H1 (cell line): ENCODE measurements at regions not wholly inside any gene's neighbourhood (a gene's known extent, or its start where the extent isn't known, plus 50 kb on each side); places are given as distances from the start of the nearest gene placed in this dataset.
A peak's percentile ranks its signal among the peaks of the same experiment; 100 is the strongest.

Experiments
- CTCF ChIA-PET: fragments of 300-600 bp; sonication (Branson Sonifier 250); formaldehyde crosslinking; loops from one replicate; lab custom pipeline; 2021; ENCODE audit not compliant: partially characterized antibody; lab: Charles Lee
- POLR2A ChIA-PET: fragments of 300-600 bp; sonication (Branson Sonifier 250); formaldehyde crosslinking; loops from one replicate; lab custom pipeline; 2021; ENCODE audit warnings: inconsistent platforms; ENCODE audit not compliant: partially characterized antibody; lab: Charles Lee
- DNase-seq, 2 experiments: peaks; one replicate each; pipeline versions ENCODE4 v3.0.0 to v3.0.0-alpha.2; 2010 to 2022; ENCODE audit warnings: low spot score in 2 of 2, low read depth in 1 of 2, mixed read lengths in 1 of 2
- FAIRE-seq: peaks from 2 replicates; lab custom pipeline; 2011; peaks lifted over from hg19 to GRCh38; lab: Jason Lieb, UNC
- H2AFZ ChIP-seq: 2 replicates; pipeline ENCODE4 v1.8.1; 2012; ENCODE audit warnings: low read length, inconsistent platforms
- H2AK5ac ChIP-seq: 2 replicates; pipeline ENCODE4 v1.6.1; 2013; ENCODE audit warnings: low read depth, low read length
- H2BK120ac ChIP-seq: replicated peaks from 2 replicates; pipeline ENCODE3; 2013; ENCODE audit warnings: low read depth, low read length, inconsistent platforms
- H2BK12ac ChIP-seq: 2 replicates; pipeline ENCODE4 v1.6.1; 2013; ENCODE audit warnings: low read depth, low read length
- H2BK15ac ChIP-seq: 2 replicates; pipeline ENCODE4 v1.6.1; 2013; ENCODE audit warnings: low read length
- H2BK20ac ChIP-seq: 2 replicates; pipeline ENCODE4 v1.6.1; 2013; ENCODE audit warnings: low read length
- H2BK5ac ChIP-seq: 2 replicates; pipeline ENCODE4 v1.6.1; 2013; ENCODE audit warnings: low read depth, low read length
- H3K14ac ChIP-seq: 2 replicates; pipeline ENCODE4 v1.6.1; 2013; ENCODE audit warnings: inconsistent platforms; ENCODE audit not compliant: insufficient read length
- H3K18ac ChIP-seq: 2 replicates; pipeline ENCODE4 v1.6.1; 2013; ENCODE audit warnings: low read length; ENCODE audit errors: extremely low read depth
- H3K23ac ChIP-seq: 2 replicates; pipeline ENCODE4 v1.6.1; 2013; ENCODE audit warnings: inconsistent platforms; ENCODE audit not compliant: insufficient read length
- H3K23me2 ChIP-seq: 2 replicates; pipeline ENCODE4 v1.6.1; 2013; ENCODE audit warnings: low read depth, low read length
- H3K27ac ChIP-seq: 2 replicates; pipeline ENCODE4 v1.6.1; 2011; ENCODE audit warnings: low read depth, low read length, inconsistent platforms
- H3K27me3 ChIP-seq, 4 experiments: replicated peaks in 1 of 4; 1 replicate in 1 of 4; 2 replicates in 3 of 4; pipeline versions ENCODE4 v1.6.1 to v1.8.1; 2011 to 2013; ENCODE audit warnings: low read length in 3 of 4, mild to moderate bottlenecking in 3 of 4, inconsistent platforms in 2 of 4, mixed read lengths in 2 of 4, moderate library complexity in 1 of 4; ENCODE audit not compliant: control insufficient read depth in 3 of 4, insufficient read depth in 3 of 4; ENCODE audit errors: extremely low read depth in 1 of 4
- H3K36me3 ChIP-seq, 4 experiments: 2 replicates each; pipeline versions ENCODE4 v1.6.1 to v1.8.1; 2011 to 2013; ENCODE audit warnings: mild to moderate bottlenecking in 4 of 4, low read length in 3 of 4, moderate library complexity in 2 of 4, control low read depth in 1 of 4, inconsistent platforms in 1 of 4; ENCODE audit not compliant: insufficient read depth in 4 of 4, control insufficient read depth in 2 of 4
- H3K4ac ChIP-seq: replicated peaks from 2 replicates; pipeline ENCODE3; 2013; ENCODE audit warnings: low read length, low read depth, mixed read lengths, inconsistent platforms; ENCODE audit not compliant: insufficient read length
- H3K4me1 ChIP-seq, 4 experiments: replicated peaks in 1 of 4; 1 replicate in 1 of 4; 2 replicates in 3 of 4; pipeline versions ENCODE4 v1.6.1 to v1.8.1; 2011 to 2013; ENCODE audit warnings: low read length in 3 of 4, inconsistent platforms in 2 of 4, mixed read lengths in 1 of 4; ENCODE audit not compliant: insufficient read depth in 4 of 4, control insufficient read depth in 3 of 4
- H3K4me2 ChIP-seq, 2 experiments: 2 replicates each; pipeline versions ENCODE4 v1.6.1 to v1.8.1; 2011 to 2013; ENCODE audit warnings: low read depth in 2 of 2, low read length in 2 of 2, control low read depth in 1 of 2, inconsistent platforms in 1 of 2, mild to moderate bottlenecking in 1 of 2; ENCODE audit not compliant: insufficient read depth in 1 of 2
- H3K4me3 ChIP-seq, 4 experiments: fragments of 200-600, 300-600 bp in 1 of 4; sonication (generic), shearing (Covaris generic), sonication (Bioruptor Twin) in 1 of 4; 2 replicates each; pipeline versions ENCODE4 v1.5.1 to v1.8.1; 2011 to 2016; ENCODE audit warnings: low read length in 4 of 4, low read depth in 3 of 4, control low read depth in 2 of 4, inconsistent platforms in 2 of 4, mild to moderate bottlenecking in 2 of 4, mixed read lengths in 1 of 4, moderate library complexity in 1 of 4; ENCODE audit not compliant: insufficient read depth in 2 of 4; ENCODE audit errors: extremely low read depth in 1 of 4
- H3K56ac ChIP-seq: replicated peaks from 2 replicates; pipeline ENCODE3; 2013; ENCODE audit warnings: low read depth, mild to moderate bottlenecking, mixed read lengths, low read length, inconsistent platforms; ENCODE audit not compliant: insufficient read length
- H3K79me1 ChIP-seq: 2 replicates; pipeline ENCODE4 v1.6.1; 2013; ENCODE audit warnings: low read depth, low read length, control low read depth
- H3K79me2 ChIP-seq, 2 experiments: 2 replicates each; pipeline versions ENCODE4 v1.6.1 to v1.8.1; 2012 to 2013; ENCODE audit warnings: low read length in 2 of 2, mild to moderate bottlenecking in 2 of 2, inconsistent platforms in 1 of 2; ENCODE audit not compliant: insufficient read depth in 2 of 2, control insufficient read depth in 1 of 2
- H3K9ac ChIP-seq, 4 experiments: replicated peaks in 1 of 4; 1 replicate in 1 of 4; 2 replicates in 3 of 4; pipeline versions ENCODE4 v1.6.1 to v1.8.1; 2011 to 2013; ENCODE audit warnings: low read depth in 3 of 4, low read length in 3 of 4, control low read depth in 2 of 4, mild to moderate bottlenecking in 2 of 4, moderate library complexity in 2 of 4, inconsistent platforms in 1 of 4; ENCODE audit errors: extremely low read depth in 1 of 4
- H3K9me3 ChIP-seq, 2 experiments: 2 replicates each; pipeline versions ENCODE4 v1.6.1 to v1.8.1; 2012 to 2013; ENCODE audit warnings: mild to moderate bottlenecking in 2 of 2, moderate library complexity in 2 of 2, control low read depth in 1 of 2, inconsistent platforms in 1 of 2, low read depth in 1 of 2, low read length in 1 of 2, mixed read lengths in 1 of 2; ENCODE audit not compliant: insufficient read depth in 2 of 2
- H4K20me1 ChIP-seq, 2 experiments: replicated peaks in 1 of 2; 2 replicates each; pipeline versions ENCODE3 to v1.8.1; 2011 to 2013; ENCODE audit warnings: inconsistent platforms in 2 of 2, low read length in 2 of 2, mild to moderate bottlenecking in 1 of 2; ENCODE audit not compliant: insufficient read depth in 2 of 2, control insufficient read depth in 1 of 2
- H4K5ac ChIP-seq: 2 replicates; pipeline ENCODE4 v1.6.1; 2013; ENCODE audit warnings: low read length, low read depth, mixed read lengths, inconsistent platforms; ENCODE audit not compliant: insufficient read length
- H4K8ac ChIP-seq: 2 replicates; pipeline ENCODE4 v1.8.0; 2013; ENCODE audit warnings: mild to moderate bottlenecking, moderate library complexity, low read length, inconsistent platforms; ENCODE audit not compliant: insufficient read depth; ENCODE audit errors: extremely low read depth
- H4K91ac ChIP-seq: replicated peaks from 2 replicates; pipeline ENCODE3; 2013; ENCODE audit warnings: low read length, mixed read lengths, inconsistent platforms; ENCODE audit not compliant: insufficient read length
- CREB1 ChIP-seq: IDR thresholded peaks from 2 replicates; pipeline ENCODE4 v1.6.1; 2012; ENCODE audit warnings: inconsistent platforms
- EZH2 ChIP-seq: fragments of 200-600 bp; sonication (generic); IDR thresholded peaks from 2 replicates; pipeline ENCODE4 v1.7.1; 2012; ENCODE audit warnings: low read depth, mild to moderate bottlenecking, moderate library complexity, low read length, inconsistent platforms; ENCODE audit not compliant: severe bottlenecking
- PHF8 ChIP-seq: fragments of 200-600 bp; sonication (generic); conservative IDR thresholded peaks from 2 replicates; pipeline ENCODE4 v1.7.1; 2012; ENCODE audit warnings: low read depth, mild to moderate bottlenecking, inconsistent platforms, low read length, moderate library complexity
- SUZ12 ChIP-seq: fragments of 200-600 bp; sonication (generic); IDR thresholded peaks from 2 replicates; pipeline ENCODE4 v1.6.1; 2012; ENCODE audit warnings: mild to moderate bottlenecking, inconsistent platforms, low read length, moderate library complexity, mixed read lengths
- TEAD4 ChIP-seq: IDR thresholded peaks from 2 replicates; pipeline ENCODE4 v1.6.1; 2012; ENCODE audit warnings: low read depth, low read length, inconsistent platforms, mixed read lengths
- WGBS, 2 experiments: shearing (Covaris generic) in 1 of 2; methylation state at CpG; one replicate each; pipeline versions ENCODE4 v1.1.6 to v1.1.7; 2013 to 2015; ENCODE audit warnings: low lambda C conversion rate in 2 of 2, mixed read lengths in 2 of 2, inconsistent platforms in 1 of 2, low coverage in 1 of 2, missing lambda C conversion rate in 1 of 2; ENCODE audit not compliant: insufficient replicate concordance in 2 of 2, insufficient coverage in 1 of 2, insufficient read length in 1 of 2; ENCODE audit errors: extremely low coverage in 1 of 2, missing lambda C conversion rate in 1 of 2; 5-methylcytosine and 5-hydroxymethylcytosine counted together
- TF ChIP-seq, protein P1 (sequence below): IDR thresholded peaks from 2 replicates; pipeline ENCODE4 v1.6.1; 2011; ENCODE audit warnings: low read length, improper control_type of control experiment

DNA sequence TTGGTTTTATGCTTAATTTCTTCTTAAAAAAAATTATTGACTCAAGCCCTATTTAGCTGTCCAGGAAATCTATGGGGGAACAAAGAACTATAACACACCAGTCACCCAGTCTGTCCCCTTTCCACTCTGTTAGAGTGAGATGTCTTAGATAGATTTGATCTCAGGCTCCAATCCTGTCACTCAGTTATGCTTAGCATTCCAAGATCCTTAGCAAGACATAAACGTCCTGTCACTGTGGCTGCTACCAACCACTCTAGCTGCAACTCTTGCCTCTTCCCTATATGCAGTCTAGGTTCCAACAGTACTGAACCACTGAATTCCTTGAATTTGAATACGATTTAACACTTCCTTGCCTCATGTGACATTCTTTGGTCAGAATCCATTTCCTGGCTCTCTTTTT is 241.9 kb upstream of the NWD2 start:
- Histone ChIP-seq H4K8ac (no peak overlapping the region), H3K23ac (no peak overlapping the region), H3K23me2 (no peaks in the 10 kb centered on the region), H3K27ac (no peak overlapping the region), H2BK120ac (no peak overlapping the region), H3K27me3 (no peaks in the 10 kb centered on the region), H2BK20ac (no peak overlapping the region), H3K36me3 (no peaks in the 10 kb centered on the region), H2BK5ac (no peak overlapping the region), H3K9ac (no peak overlapping the region), H2AK5ac (no peak overlapping the region), H2BK15ac (no peak overlapping the region), H3K18ac (no peak overlapping the region), H3K4me3 (no peak overlapping the region), H2BK12ac (no peak overlapping the region), H4K5ac (no peak overlapping the region), H3K79me2 (no peaks in the 10 kb centered on the region)
- POLR2A ChIA-PET: no interaction called here
- DNase-seq (no peak), FAIRE-seq (no peak)
- WGBS, 2 experiments: 79% methylated on average over 2 of the region's 2 CpGs; no CpG with 5 or more reads in 1 of the 2 experiments
- TF ChIP-seq, protein P1, sequence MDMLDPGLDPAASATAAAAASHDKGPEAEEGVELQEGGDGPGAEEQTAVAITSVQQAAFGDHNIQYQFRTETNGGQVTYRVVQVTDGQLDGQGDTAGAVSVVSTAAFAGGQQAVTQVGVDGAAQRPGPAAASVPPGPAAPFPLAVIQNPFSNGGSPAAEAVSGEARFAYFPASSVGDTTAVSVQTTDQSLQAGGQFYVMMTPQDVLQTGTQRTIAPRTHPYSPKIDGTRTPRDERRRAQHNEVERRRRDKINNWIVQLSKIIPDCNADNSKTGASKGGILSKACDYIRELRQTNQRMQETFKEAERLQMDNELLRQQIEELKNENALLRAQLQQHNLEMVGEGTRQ: no peak
- TF ChIP-seq TEAD4 (no peak), PHF8 (no peak), SUZ12 (no peak), EZH2 (no peak), CREB1 (no peak)
- TF ChIP-seq, all 59 proteins: peak for 0
- no peak overlapping the region for H3K4ac ChIP-seq
- H3K4me1 ChIP-seq: no peaks in the 10 kb centered on the region; a peak in 1 of 7 replicates
- no peak overlapping the region for H3K14ac ChIP-seq
- peaks cover 0 to 4% of the 10 kb centered on the region in 2 experiments; a peak in 1 of 4 replicates for H3K9me3 ChIP-seq
- H4K20me1 ChIP-seq: no peaks in the 10 kb centered on the region
- H3K4me2 ChIP-seq: no peak overlapping the region
- CTCF ChIA-PET: no interaction called here
- peak overlapping the region; percentile 96 for H2AFZ ChIP-seq
- H3K79me1 ChIP-seq: no peaks in the 10 kb centered on the region
- no peak overlapping the region for H4K91ac ChIP-seq
- no peak overlapping the region for H3K56ac ChIP-seq
